ENCODE measurements at regions not wholly inside any gene's neighbourhood (a gene's known extent, or its start where the extent isn't known, plus 50 kb on each side); places are given as distances from the start of the nearest gene placed in this dataset.
A peak's percentile ranks its signal among the peaks of the same experiment; 100 is the strongest.
"Not testable (repeated sequence)": the region's sequence is repeated elsewhere in the genome, so short reads cannot be mapped to it uniquely, and the experiment has no call there.

DNA sequence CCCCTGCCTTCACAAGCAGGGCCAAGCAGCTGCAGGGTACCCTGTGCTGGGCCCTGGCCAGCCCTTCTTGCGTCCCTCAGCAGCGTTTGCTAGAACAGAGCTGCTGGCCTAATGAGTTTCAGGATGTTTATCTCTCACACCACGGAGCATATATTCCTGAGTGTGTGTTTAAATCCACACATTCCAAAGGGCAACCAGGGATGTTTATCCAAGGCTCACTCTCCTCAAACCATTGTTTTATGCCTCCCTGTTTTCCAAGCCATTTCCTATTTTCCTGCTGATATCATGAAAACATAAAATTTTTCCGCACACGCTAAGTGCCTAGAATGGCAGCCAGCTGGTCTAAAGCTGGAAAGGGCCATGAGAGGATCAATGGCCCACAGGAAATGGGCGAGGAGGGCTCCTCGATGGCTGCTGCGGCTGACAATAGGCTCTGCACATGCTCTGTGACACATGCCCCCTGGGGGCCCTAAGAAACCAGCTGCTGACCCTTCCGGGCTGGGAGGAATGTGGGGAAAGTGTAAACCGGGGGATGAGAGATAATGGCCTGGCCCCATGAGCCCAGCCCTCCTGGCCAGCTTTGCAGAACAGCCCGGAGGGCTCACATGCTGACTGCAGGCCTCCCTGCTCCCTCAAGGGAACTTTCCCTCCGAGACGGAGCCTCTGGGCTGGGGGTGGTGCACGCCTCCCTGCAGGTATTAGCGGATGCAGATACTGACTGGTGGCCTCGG, 194.0 kb downstream of the NDUFA10 start:
- DNase-seq, result no peak

GRCh38 chr2:239830121-239831000, 194.8 kb downstream of the NDUFA10 start:
- no peak for DNase-seq

GRCh38 chr2:239829326-239829725, 195.8 kb downstream of the NDUFA10 start:
- no peak for DNase-seq

GRCh38 chr2:239828973-239829275, 196.2 kb downstream of the NDUFA10 start:
- DNase-seq, result not testable (repeated sequence)

- DNase-seq, result no peak
These were observed 196.8 kb downstream of the NDUFA10 start for GRCh38 chr2:239828192-239828972.

GRCh38 chr2:239827523-239827890, 197.6 kb downstream of the NDUFA10 start:
- DNase-seq, result no peak

GRCh38 chr2:239826786-239827522, 198.2 kb downstream of the NDUFA10 start:
- no peak for DNase-seq

- DNase-seq, result no peak
These were observed 198.8 kb downstream of the NDUFA10 start for GRCh38 chr2:239826376-239826775.

DNA sequence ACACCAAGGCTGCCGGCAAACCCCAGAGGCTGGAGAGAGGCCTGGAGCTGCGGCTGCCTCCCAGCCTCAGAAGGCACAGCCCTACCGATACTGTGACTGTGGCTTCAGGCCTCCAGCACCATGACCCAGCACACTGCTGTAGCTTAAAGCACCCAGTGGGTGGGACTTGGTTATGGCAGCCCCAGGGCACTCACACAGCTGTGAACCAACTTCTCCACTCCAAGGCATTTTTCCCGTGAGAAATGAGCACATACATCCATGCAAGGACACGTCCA, 199.5 kb downstream of the NDUFA10 start:
- no peak for DNase-seq

GRCh38 chr2:239824866-239825704, 200.1 kb downstream of the NDUFA10 start:
- DNase-seq, result no peak

DNA sequence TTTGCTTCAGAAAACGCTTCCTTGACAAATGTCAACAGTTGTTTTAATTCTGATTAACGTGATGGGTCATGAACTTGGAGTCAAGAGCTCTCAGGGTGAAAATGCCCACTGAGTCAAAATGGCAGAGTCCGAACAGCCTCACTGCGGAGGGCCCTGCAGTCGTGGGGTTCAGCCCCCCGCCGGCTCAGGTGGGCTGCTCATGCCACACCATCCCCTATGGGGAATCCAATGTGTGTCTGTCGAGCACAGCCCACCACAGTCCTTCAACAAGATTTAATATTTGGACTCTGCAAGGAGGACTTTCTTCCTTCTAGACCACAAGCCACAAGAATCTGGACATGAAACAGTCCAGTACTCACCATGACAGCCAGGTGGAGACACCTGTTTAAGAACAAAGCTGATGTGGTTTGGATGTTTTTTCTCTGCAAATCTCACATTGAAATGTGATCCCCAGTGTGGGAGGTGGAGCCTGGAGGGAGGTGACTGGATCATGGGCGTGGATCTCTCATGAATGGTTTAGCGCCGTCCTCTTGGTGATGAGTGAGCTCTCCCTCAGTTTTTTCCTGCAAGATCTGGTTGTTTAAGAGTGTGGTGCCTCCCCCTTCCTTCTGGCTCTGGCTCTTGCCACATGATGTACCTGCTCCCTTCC, 201.0 kb downstream of the NDUFA10 start:
- no peak for DNase-seq

DNA sequence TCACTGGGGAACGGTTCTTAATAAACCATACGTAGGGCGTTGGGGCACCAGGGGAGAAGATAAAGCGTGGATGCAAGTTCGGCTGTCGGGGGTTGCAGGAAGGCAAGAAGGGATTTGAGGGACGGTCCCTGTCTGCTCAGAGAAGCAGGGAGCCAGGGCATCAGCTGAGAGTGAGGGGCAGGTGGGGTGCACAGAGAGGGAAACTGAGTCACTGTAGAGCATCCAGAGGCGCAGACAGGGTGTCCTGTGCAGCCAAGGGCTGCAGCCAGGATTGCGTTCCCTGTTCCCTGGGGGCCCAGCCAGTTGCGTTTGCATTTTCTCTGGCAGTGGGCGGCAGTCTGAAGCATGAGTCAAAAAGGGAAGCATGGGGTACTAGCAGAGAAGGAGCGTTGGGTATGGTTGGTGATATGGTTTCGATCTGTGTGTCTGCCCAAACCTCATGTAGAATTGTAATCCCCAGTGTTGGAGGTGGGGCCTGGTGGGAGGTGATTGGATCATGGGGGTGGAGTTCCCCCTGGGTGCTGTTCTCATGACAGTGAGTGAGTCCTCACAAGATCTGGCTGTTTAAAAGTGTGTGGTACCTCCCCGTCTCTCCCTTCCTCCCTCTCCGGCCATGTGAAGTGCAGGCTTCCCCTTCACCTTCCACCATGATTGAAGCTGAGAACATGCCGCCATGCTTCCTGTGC, 202.9 kb downstream of the NDUFA10 start:
- DNase-seq, result peak; percentile 54

DNA sequence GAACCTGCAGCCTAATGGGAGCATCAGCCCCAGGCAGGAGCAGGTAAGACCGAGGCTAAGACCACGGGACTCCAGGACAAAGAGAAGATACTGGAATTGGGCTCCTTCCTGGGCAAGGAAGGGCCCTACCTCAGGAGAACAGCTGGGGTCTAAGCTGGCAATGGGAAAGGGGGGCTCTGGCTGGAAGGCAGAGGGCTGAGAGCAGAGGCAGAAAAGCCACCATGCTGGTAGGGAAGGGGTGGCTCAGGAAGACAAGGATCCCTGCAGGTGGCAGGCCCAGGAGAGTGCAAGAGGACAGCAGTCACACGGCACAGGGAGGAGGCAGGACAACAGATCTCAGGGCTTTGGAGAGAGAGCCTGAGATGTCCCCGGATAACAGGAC, 203.5 kb downstream of the NDUFA10 start:
- DNase-seq, result no peak

DNA sequence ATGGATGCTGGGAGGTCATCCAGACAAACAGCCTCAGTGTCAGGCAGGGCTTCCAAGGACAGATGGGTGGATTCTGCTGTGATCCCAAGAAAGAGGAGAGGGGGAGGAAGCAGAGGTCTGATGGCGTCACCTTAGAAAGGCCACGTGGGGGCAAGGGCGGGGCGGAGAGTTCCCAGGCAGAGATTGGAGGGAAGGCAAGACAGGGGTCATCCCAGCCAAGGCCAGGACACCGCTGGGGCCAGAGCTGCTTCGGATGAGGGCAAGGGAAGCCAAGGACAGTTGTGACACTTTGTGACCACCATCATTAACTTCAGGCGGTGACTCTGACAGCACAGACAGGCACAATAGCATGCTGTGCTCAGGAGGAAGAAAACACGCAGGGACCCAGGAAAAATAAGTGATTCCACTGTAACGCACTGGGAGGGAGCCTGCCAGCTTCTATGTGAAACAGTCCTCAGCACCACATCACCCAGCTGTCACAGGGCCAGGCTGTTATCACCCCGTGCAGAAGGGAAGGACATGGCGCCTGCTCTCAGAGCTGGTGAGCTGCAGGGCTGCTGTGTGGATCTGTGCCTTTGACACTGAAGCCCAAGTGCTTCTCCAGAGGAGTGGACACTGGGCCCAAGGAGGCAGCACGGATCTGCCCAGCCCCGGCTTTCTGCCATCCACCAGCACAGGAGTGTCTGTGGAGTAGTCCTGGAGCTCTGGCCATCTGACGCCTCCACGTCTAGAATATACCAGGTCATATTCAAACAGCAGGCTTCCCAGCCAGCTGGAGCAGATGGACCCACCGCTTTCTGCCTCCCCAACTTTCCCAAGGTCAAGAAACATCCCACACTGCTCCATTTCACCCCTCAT, 204.1 kb downstream of the NDUFA10 start:
- DNase-seq, result no peak

GRCh38 chr2:239819974-239820555, 205.1 kb downstream of the NDUFA10 start:
- no peak for DNase-seq

DNA sequence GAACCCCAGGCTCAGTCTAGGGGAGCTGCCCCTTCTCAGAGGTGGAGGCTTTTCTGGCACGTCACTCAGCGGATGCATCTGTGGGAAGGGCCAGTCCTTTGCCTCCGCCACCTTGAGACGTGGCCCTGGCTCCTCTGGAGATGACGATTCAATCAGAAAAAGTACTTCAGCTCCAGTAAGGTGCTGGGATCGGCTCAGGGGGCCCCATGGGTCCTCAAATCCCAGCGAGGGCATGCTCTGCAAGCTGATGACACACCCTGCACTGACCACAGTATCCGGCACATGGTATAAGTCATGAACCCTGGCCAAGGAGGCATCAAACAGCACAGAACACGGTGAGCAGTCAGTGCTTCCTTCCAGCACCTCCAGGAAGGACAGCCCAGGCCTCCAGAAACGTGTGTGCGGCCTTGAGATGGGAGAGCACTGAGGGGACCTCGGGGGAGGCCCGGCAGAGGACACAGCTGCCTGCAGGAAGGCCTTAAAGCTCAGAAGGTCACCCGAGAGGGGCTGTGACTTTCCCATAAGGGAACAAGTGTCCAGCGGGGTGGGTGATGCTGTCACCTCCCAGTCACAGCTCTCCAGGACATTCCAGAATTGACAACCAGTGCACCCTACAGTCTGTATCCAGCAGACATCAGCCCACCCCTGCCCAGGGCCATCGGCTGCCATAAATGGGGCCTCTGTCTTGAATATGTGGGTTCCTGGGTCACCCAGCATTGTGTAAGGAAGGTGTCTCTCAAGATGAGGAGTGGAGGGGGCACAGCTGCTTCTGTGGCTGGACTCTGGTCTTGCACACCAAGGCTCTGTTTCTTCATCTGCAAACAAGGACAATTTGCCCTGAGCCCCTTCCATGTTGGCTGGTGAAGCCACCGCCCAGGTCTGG, 205.8 kb downstream of the NDUFA10 start:
- DNase-seq, result no peak

GRCh38 chr2:239818531-239819011, 206.6 kb downstream of the NDUFA10 start:
- no peak for DNase-seq

DNA sequence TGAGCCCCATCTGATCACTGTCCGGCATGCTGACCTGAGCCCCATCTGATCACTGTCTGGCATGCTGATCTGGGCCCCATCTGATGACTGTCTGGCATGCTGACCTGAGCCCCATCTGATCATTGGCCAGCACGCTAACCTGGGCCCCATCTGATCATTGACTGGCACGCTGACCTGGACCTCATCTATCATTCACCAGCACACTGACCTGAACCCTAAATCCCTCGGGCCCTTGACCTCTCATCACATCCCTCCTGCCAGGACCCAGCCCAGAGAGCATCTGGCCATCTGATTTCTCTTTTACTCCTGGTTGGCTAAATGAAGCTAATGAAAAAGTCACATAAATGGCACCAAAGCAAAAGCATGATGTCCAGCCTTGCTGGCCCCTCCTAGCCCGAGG, 207.1 kb downstream of the NDUFA10 start:
- DNase-seq, result no peak

Measured in activated CD4-positive, alpha-beta T cell treated with anti-CD3 and anti-CD28 coated beads, Interleukin-2, amount 50 U/mL, for 16 hours (primary cell).